Keratinocyte (primary cell): ENCODE measurements at regions not wholly inside any gene's neighbourhood (a gene's known extent, or its start where the extent isn't known, plus 50 kb on each side); places are given as distances from the start of the nearest gene placed in this dataset.

Experiments
- DNase-seq: peaks from one replicate; pipeline ENCODE4 v3.0.0-alpha.2; 2011; ENCODE audit warnings: low read depth, missing footprints, low spot score
- FAIRE-seq: peaks from 2 replicates; lab custom pipeline; 2011; peaks lifted over from hg19 to GRCh38; lab: Jason Lieb, UNC
- H2AFZ ChIP-seq: 2 replicates; pipeline ENCODE4 v1.6.0; 2012; ENCODE audit warnings: low read length, control low read depth, inconsistent platforms; ENCODE audit not compliant: control insufficient read depth
- H3K27ac ChIP-seq: 2 replicates; pipeline ENCODE4 v1.5.1; 2011; ENCODE audit warnings: low read length; ENCODE audit not compliant: control insufficient read depth, insufficient read depth
- H3K27me3 ChIP-seq: 3 replicates; pipeline ENCODE4 v1.6.0; 2011; ENCODE audit warnings: low read length; ENCODE audit not compliant: control insufficient read depth, insufficient read depth; ENCODE audit errors: extremely low read depth
- H3K36me3 ChIP-seq, 2 experiments: 2 replicates in 1 of 2; 3 replicates in 1 of 2; pipeline ENCODE4 v1.5.1; 2011; ENCODE audit warnings: low read length in 2 of 2, mild to moderate bottlenecking in 1 of 2; ENCODE audit not compliant: control insufficient read depth in 2 of 2, insufficient read depth in 2 of 2; ENCODE audit errors: extremely low read depth in 1 of 2
- H3K4me1 ChIP-seq: 3 replicates; pipeline ENCODE4 v1.5.1; 2011; ENCODE audit warnings: low read length; ENCODE audit not compliant: control insufficient read depth, insufficient read depth; ENCODE audit errors: extremely low read depth
- H3K4me2 ChIP-seq: 3 replicates; pipeline ENCODE4 v1.6.0; 2011; ENCODE audit warnings: low read depth, low read length; ENCODE audit not compliant: control insufficient read depth, insufficient read depth; ENCODE audit errors: extremely low read depth
- H3K4me3 ChIP-seq, 3 experiments: fragments of 200-600 bp in 1 of 3; sonication (generic) in 1 of 3; 2 replicates in 2 of 3; 3 replicates in 1 of 3; pipeline ENCODE4 v1.5.1; 2011 to 2016; ENCODE audit warnings: low read length in 3 of 3, mild to moderate bottlenecking in 3 of 3, control low read depth in 2 of 3, inconsistent platforms in 1 of 3, low read depth in 1 of 3, mixed read lengths in 1 of 3, mixed run types in 1 of 3, moderate library complexity in 1 of 3; ENCODE audit not compliant: control insufficient read depth in 2 of 3, insufficient read depth in 2 of 3; ENCODE audit errors: extremely low read depth in 1 of 3
- H3K79me2 ChIP-seq: 2 replicates; pipeline ENCODE4 v1.6.0; 2012; ENCODE audit warnings: low read length; ENCODE audit not compliant: control insufficient read depth, insufficient read depth
- H3K9ac ChIP-seq: 3 replicates; pipeline ENCODE4 v1.6.0; 2011; ENCODE audit warnings: low read length; ENCODE audit not compliant: control insufficient read depth, insufficient read depth; ENCODE audit errors: extremely low read depth
- H3K9me1 ChIP-seq: 3 replicates; pipeline ENCODE4 v1.6.0; 2011; ENCODE audit warnings: low read length; ENCODE audit not compliant: control insufficient read depth, insufficient read depth; ENCODE audit errors: extremely low read depth
- H3K9me3 ChIP-seq: 2 replicates; pipeline ENCODE4 v1.5.1; 2012; ENCODE audit warnings: low read depth, low read length; ENCODE audit not compliant: control insufficient read depth
- H4K20me1 ChIP-seq: 3 replicates; pipeline ENCODE4 v1.6.0; 2011; ENCODE audit warnings: low read length; ENCODE audit not compliant: control insufficient read depth, insufficient read depth; ENCODE audit errors: extremely low read depth
- EZH2 ChIP-seq: IDR thresholded peaks from one replicate; pipeline ENCODE4 v1.6.1; 2012; ENCODE audit warnings: inconsistent platforms, mild to moderate bottlenecking, low read length, moderate library complexity
- dilution Hi-C: fragments of 300-500 bp; cut with MboI; formaldehyde crosslinking; loops from one replicate; pipeline ENCODE4 v1.7.0; 2020; ENCODE audit warnings: low sequenced_read_pairs; ENCODE audit not compliant: extremely low pct_ligation_motif_present
- TF ChIP-seq, protein P1 (sequence below), 3 experiments: IDR thresholded peaks in 1 of 3; conservative IDR thresholded peaks in 1 of 3; optimal IDR thresholded peaks in 1 of 3; 2 replicates in 2 of 3; 3 replicates in 1 of 3; pipeline versions ENCODE3 to v1.5.1; 2011; ENCODE audit warnings: low read length in 3 of 3, mild to moderate bottlenecking in 3 of 3, moderate library complexity in 2 of 3, control low read depth in 1 of 3, inconsistent platforms in 1 of 3; ENCODE audit not compliant: insufficient read depth in 2 of 3; ENCODE audit errors: extremely low read depth in 1 of 3

GRCh38 chr3:127475391-127475790 is 115.1 kb downstream of the TPRA1 start:
- Histone ChIP-seq H3K79me2 (no peaks in the 10 kb centered on the region), H3K27ac (no peak overlapping the region), H4K20me1 (no peaks in the 10 kb centered on the region), H3K27me3 (peaks cover 13% of the 10 kb centered on the region), H2AFZ (no peak overlapping the region), H3K9me3 (no peaks in the 10 kb centered on the region), H3K4me1 (no peaks in the 10 kb centered on the region), H3K9me1 (no peaks in the 10 kb centered on the region), H3K4me3 (no peak overlapping the region), H3K36me3 (no peaks in the 10 kb centered on the region), H3K4me2 (no peak overlapping the region), H3K9ac (no peak overlapping the region)
- DNase-seq (no peak), FAIRE-seq (no peak)
- dilution Hi-C loops: no loop called here
- TF ChIP-seq, protein P1, sequence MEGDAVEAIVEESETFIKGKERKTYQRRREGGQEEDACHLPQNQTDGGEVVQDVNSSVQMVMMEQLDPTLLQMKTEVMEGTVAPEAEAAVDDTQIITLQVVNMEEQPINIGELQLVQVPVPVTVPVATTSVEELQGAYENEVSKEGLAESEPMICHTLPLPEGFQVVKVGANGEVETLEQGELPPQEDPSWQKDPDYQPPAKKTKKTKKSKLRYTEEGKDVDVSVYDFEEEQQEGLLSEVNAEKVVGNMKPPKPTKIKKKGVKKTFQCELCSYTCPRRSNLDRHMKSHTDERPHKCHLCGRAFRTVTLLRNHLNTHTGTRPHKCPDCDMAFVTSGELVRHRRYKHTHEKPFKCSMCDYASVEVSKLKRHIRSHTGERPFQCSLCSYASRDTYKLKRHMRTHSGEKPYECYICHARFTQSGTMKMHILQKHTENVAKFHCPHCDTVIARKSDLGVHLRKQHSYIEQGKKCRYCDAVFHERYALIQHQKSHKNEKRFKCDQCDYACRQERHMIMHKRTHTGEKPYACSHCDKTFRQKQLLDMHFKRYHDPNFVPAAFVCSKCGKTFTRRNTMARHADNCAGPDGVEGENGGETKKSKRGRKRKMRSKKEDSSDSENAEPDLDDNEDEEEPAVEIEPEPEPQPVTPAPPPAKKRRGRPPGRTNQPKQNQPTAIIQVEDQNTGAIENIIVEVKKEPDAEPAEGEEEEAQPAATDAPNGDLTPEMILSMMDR (optimal IDR thresholded peaks at IDR 0.05 in 1 of 3, IDR thresholded peaks at IDR 0.05 in 1 of 3, conservative IDR thresholded peaks at IDR 0.05 in 1 of 3; ENCODE audit: extremely low read depth in 1 of 3, insufficient read depth in 2 of 3, low read length in 3 of 3): no peak
- TF ChIP-seq EZH2: no peak

DNA sequence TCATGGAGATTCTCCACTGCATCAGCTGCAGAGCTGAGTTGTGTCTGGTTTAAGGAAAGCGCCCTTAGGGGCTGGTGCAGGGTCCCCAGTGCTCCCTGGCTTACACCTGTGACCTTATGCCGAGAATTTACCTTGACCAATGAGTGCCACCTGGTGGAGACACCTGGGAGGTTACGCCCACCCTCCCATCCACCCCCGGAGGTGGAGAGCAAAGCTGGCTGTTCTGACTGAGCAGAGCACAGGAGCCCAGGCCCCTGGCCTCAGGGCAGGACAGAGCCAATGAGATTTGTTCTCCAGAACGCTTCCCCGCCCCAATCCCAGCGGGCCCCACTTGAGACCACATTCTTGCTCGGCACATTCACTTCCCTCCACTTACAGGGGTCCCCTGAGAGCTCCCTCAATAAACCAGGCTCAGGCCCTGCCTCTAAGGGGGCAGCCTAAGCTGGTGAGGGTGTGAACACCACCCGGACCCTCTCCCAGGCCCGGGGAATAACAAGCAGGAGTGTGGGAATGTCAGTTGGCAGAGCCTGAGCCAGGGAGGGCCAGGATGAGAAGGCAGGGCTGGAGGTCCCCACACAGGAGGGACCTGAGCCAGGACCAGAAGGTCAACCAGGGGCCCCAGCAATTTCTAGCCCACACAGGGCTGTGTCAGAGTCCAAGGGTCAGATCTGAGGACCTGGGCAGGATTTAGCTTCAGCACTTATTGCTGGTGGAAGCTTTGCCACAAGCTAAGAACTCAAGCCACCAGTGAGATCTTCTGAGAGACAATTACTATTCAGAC is 117.1 kb downstream of the TPRA1 start:
- no peak for DNase-seq

More for the DNA sequence above, 117.1 kb downstream of the TPRA1 start:
- Histone ChIP-seq H4K20me1 (no peaks in the 10 kb centered on the region), H3K27me3 (peaks cover 14% of the 10 kb centered on the region), H3K4me3 (no peak overlapping the region), H3K9ac (no peak overlapping the region), H3K9me1 (no peaks in the 10 kb centered on the region), H3K4me1 (no peaks in the 10 kb centered on the region), H3K27ac (no peak overlapping the region), H3K4me2 (no peak overlapping the region), H3K79me2 (no peaks in the 10 kb centered on the region), H3K9me3 (no peaks in the 10 kb centered on the region), H2AFZ (no peak overlapping the region), H3K36me3 (no peaks in the 10 kb centered on the region)
- FAIRE-seq: no peak
- TF ChIP-seq, protein P1 (optimal IDR thresholded peaks at IDR 0.05 in 1 of 3, IDR thresholded peaks at IDR 0.05 in 1 of 3, conservative IDR thresholded peaks at IDR 0.05 in 1 of 3; ENCODE audit: extremely low read depth in 1 of 3, insufficient read depth in 2 of 3, low read length in 3 of 3): peak; percentile 53 to 75 (median 70)
- no peak for TF ChIP-seq EZH2
- dilution Hi-C loops: no loop called here
